NT2/D1 (cell line): ENCODE measurements at regions not wholly inside any gene's neighbourhood (a gene's known extent, or its start where the extent isn't known, plus 50 kb on each side); places are given as distances from the start of the nearest gene placed in this dataset.

Source experiments
- SUZ12 ChIP-seq: IDR thresholded peaks from 2 replicates; pipeline ENCODE4 v1.6.1; 2011; ENCODE audit not compliant: insufficient read length, insufficient read depth; ENCODE audit errors: extremely low read depth
- YY1 ChIP-seq: IDR thresholded peaks from 2 replicates; pipeline ENCODE4 v1.6.1; 2011; ENCODE audit not compliant: insufficient read length, insufficient read depth
- ZNF274 ChIP-seq: IDR thresholded peaks from 2 replicates; pipeline ENCODE4 v1.6.1; 2011; ENCODE audit warnings: mild to moderate bottlenecking, low read depth, low read length

GRCh38 chr4:64967286-64967685 is 558.0 kb upstream of the TECRL start:
- TF ChIP-seq ZNF274 = no peak
- no peak for TF ChIP-seq YY1
- TF ChIP-seq SUZ12 = no peak
